Stimulated activated memory B cell treated with anti-CD40 and anti-IgM and Interleukin-4, amounts not matched to agents 10 μg/mL and 1 μg/mL and 100 μg/mL, for 72 hours (primary cell): ENCODE measurements at regions not wholly inside any gene's neighbourhood (a gene's known extent, or its start where the extent isn't known, plus 50 kb on each side); places are given as distances from the start of the nearest gene placed in this dataset.

Source experiments
- ATAC-seq: fragments of 150-1000 bp; cut with Tn5 transposase; 2 replicates; pipeline ENCODE4 v1.10.0; 2021
- H3K27ac Mint-ChIP-seq: one replicate; pipeline ENCODE4 v1.8.0; 2022; ENCODE audit warnings: mild to moderate bottlenecking, mixed read lengths
- H3K27me3 Mint-ChIP-seq: one replicate; pipeline ENCODE4 v1.8.0; 2022; ENCODE audit warnings: mixed read lengths
- H3K36me3 Mint-ChIP-seq: one replicate; pipeline ENCODE4 v1.8.0; 2022; ENCODE audit warnings: mixed read lengths
- H3K4me1 Mint-ChIP-seq: one replicate; pipeline ENCODE4 v1.8.0; 2022; ENCODE audit warnings: mixed read lengths
- H3K4me3 Mint-ChIP-seq: one replicate; pipeline ENCODE4 v1.8.0; 2022; ENCODE audit warnings: mild to moderate bottlenecking, moderate library complexity, mixed read lengths
- H3K9me3 Mint-ChIP-seq: one replicate; pipeline ENCODE4 v1.8.0; 2022; ENCODE audit warnings: mixed read lengths

DNA sequence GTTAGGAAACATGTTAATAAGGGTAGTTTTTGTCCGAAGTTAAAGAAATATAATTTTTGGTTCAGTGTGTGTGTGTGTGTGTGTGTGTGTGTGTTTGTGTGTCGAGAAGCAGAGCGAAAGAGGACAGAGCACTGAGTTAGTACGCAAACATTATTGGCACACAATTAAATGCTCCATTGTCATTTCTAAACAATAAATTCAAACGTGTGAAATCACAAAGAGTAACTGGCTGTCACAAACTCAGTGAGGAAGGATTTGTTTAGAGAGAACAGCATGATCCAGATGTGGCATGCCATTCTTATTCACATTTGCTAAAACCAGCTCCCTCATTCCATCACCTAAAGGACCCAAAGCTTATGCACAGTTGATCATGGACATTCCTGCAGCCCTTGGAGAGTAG is 970.8 kb downstream of the DTWD2 start:
- Mint-ChIP-seq H3K27me3 (no peaks in the 10 kb centered on the region), H3K27ac (no peak overlapping the region), H3K36me3 (no peaks in the 10 kb centered on the region), H3K4me3 (no peak overlapping the region), H3K9me3 (no peaks in the 10 kb centered on the region), H3K4me1 (no peaks in the 10 kb centered on the region)
- no peak for ATAC-seq

DNA sequence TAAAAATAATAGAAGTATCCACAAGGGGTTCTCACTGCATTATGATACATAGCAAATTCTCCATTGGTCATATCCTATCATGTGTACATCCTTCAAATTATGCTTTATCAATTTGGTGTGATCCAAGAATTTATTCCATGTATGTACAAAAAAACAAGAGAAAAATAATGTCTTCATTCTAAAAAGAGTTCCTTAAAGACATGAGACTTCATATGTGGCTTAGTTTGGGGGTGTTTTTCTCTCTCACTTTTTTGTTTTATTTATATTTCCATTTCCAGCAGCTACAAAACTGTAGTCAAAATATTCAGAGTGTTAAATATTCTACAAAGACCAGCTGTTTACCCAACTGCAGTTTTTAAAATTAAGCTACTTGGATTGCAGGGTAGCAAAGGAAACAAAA is 972.0 kb downstream of the DTWD2 start:
- Mint-ChIP-seq H3K27me3 (no peaks in the 10 kb centered on the region), H3K4me3 (no peak overlapping the region), H3K9me3 (no peaks in the 10 kb centered on the region), H3K4me1 (no peaks in the 10 kb centered on the region), H3K36me3 (no peaks in the 10 kb centered on the region), H3K27ac (no peak overlapping the region)
- no peak for ATAC-seq

DNA sequence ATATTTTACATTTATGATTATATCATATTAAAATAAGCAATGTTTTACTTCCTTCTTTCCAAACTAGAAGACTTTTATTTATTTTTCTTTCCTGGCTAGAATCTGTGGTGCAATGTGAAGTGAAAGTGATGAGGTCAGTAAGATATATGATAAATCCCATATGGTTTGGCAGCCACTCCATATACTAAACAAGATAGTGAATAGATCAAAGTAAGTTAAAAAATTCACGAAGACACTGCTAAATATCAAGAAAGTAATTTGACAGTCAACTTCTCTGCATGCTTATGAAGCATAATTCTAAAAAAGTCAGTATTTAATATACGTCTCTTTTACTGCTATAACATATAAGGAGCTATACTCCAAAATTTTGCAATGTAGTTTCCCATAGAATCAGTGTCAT is 972.8 kb downstream of the DTWD2 start:
- H3K36me3 Mint-ChIP-seq, result no peaks in the 10 kb centered on the region
- H3K27ac Mint-ChIP-seq, result no peak overlapping the region
- H3K9me3 Mint-ChIP-seq, result no peaks in the 10 kb centered on the region
- no peaks in the 10 kb centered on the region for H3K4me1 Mint-ChIP-seq
- H3K27me3 Mint-ChIP-seq, result no peaks in the 10 kb centered on the region
- no peak for ATAC-seq
- H3K4me3 Mint-ChIP-seq, result no peak overlapping the region

DNA sequence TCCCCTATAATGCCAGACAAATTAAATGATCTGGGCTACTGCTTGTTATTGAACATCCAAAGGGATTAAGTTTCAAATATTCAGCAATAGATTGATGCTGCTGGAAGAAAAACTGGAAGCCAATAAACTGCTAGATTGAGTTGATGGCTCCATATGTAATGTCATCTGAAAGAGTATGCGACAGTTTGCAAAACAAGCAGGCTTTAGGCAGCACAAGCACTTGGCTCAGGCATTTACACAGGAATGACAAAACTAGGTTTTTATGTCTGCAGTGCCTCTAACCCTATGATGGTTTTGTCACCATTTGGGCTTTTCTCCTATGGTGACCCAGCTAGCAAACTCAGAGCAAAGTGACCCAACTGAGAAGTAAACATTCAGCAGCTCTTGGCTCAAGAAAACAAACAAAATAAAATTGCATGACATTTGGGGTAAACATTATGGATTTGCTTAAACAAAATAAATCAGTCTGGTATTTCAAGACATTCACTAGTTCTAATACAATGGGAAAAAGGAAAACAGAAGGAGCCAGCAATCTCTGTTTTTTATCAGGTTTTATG is 978.5 kb downstream of the DTWD2 start:
- Mint-ChIP-seq H3K27me3 (no peaks in the 10 kb centered on the region), H3K4me3 (no peak overlapping the region), H3K36me3 (no peaks in the 10 kb centered on the region), H3K27ac (no peak overlapping the region), H3K4me1 (no peaks in the 10 kb centered on the region), H3K9me3 (peaks cover 2% of the 10 kb centered on the region)
- ATAC-seq, result no peak

DNA sequence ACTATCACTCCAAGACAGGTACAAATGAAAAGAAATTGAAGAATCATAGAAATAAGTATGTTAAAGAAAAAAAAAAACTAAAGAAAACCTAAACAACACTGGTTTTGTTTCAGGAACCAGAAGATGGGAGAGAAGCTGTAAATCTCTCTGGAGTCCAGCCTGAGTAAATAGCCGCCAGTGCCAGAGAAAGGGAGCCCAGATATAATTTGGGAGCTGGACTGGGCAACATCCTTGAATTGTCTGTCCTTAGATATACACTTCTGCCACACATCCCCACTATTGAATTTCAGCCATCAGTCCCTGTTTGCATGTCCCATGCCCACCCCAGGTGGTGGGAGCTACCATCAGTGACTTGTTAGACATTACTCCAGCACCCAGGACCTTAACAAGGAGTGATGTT is 979.6 kb downstream of the DTWD2 start:
- Mint-ChIP-seq H3K27me3 (no peaks in the 10 kb centered on the region), H3K27ac (no peak overlapping the region), H3K36me3 (no peaks in the 10 kb centered on the region), H3K4me1 (no peaks in the 10 kb centered on the region), H3K9me3 (peaks cover 2% of the 10 kb centered on the region), H3K4me3 (no peak overlapping the region)
- ATAC-seq, result no peak

DNA sequence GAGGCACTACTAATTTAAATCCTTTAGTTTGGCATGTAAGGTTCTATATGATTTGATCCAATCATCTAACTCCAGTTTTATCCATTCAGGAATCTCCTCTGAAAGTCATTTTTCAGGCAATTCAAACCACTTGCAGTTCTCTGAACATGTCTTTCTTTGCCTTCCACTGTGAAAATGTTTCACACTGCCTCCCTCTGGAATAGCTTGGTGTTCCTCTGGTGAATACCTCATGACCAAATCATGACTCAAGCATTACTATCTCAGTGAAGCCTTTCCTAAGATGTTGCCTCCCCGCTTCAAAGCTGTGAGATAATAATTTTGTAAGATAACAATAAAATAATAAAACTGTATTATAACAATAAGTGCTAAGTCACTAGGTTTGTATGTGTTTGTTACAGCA is 981.1 kb downstream of the DTWD2 start:
- no peaks in the 10 kb centered on the region for H3K27me3 Mint-ChIP-seq
- no peaks in the 10 kb centered on the region for H3K36me3 Mint-ChIP-seq
- ATAC-seq, result no peak
- H3K27ac Mint-ChIP-seq, result no peak overlapping the region
- H3K9me3 Mint-ChIP-seq, result peaks cover 5% of the 10 kb centered on the region
- no peak overlapping the region for H3K4me3 Mint-ChIP-seq
- no peaks in the 10 kb centered on the region for H3K4me1 Mint-ChIP-seq

DNA sequence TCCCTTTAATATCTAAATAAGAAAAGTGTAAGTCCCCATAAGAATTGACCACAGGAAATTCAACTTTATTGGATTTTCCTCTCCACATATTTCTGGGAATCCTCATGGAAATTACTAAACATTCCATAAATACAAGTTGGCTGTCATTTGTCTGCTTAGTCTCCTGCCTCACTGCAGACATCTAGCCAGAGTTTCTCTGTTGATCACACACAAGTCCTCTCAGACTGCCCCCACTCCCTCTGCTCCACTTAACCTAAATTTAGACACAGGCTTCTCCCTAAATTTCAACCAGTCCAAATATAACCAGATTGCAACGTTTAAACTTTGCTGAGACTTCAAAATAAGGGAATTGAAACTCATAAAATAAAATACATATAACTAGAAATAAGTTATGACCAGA is 982.1 kb downstream of the DTWD2 start:
- ATAC-seq, result no peak
- H3K4me3 Mint-ChIP-seq, result no peak overlapping the region
- H3K4me1 Mint-ChIP-seq, result no peaks in the 10 kb centered on the region
- H3K9me3 Mint-ChIP-seq, result peaks cover 5% of the 10 kb centered on the region
- H3K36me3 Mint-ChIP-seq, result no peaks in the 10 kb centered on the region
- H3K27ac Mint-ChIP-seq, result no peak overlapping the region
- no peaks in the 10 kb centered on the region for H3K27me3 Mint-ChIP-seq

DNA sequence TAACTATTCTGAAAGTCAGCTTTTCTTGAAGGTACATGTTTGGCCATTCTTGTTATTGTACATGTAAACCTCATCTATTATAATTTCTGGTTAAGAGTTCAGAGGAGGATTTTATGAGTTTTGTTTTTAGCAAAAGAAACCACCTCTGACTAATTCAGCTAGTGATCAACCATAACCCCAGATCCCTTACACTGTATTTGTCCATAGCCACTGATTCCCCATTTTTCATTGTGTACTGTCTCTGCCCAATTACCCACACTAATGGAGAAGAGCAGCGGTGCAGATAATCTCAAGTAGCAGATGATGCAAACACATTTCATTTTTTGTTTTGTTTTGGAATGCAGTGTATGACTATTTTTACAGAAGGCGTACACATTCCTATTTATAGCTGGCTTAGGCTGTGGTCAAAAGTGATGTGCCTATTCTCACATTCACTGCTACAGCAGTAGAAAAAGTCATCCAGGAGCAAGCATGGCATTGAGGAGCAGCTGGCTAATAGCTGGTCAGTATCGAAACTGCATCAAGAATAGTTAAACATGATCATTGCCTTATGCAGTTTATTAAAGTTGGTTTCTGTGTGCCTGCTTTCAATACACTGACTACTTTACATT is 988.3 kb downstream of the DTWD2 start:
- H3K36me3 Mint-ChIP-seq, result no peaks in the 10 kb centered on the region
- H3K27me3 Mint-ChIP-seq, result no peaks in the 10 kb centered on the region
- H3K4me3 Mint-ChIP-seq, result no peak overlapping the region
- H3K4me1 Mint-ChIP-seq, result no peaks in the 10 kb centered on the region
- peaks cover 4% of the 10 kb centered on the region for H3K9me3 Mint-ChIP-seq
- no peak overlapping the region for H3K27ac Mint-ChIP-seq
- ATAC-seq, result no peak

DNA sequence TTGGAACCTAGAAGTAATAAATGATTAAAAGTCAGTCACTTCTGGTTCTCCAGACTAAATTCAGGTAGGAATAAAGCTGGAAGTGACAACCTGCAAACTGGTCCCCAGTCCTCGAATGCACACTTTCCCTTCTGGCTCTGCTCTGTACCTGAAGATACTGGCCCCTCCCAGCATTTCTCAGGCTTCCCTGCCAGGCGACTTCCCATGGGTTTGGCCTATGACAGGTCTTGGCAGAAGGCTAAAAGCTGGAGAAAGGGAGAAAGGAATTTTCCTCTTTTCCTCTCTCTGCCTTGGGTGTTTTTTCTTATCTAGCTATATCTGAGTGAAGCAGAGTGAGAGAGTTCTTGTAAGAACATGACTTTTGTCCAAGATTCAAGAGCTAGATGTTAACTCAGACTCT is 1005.7 kb downstream of the DTWD2 start:
- no peaks in the 10 kb centered on the region for H3K9me3 Mint-ChIP-seq
- H3K27ac Mint-ChIP-seq, result no peak overlapping the region
- no peaks in the 10 kb centered on the region for H3K4me1 Mint-ChIP-seq
- no peaks in the 10 kb centered on the region for H3K36me3 Mint-ChIP-seq
- no peaks in the 10 kb centered on the region for H3K27me3 Mint-ChIP-seq
- no peak overlapping the region for H3K4me3 Mint-ChIP-seq
- peak; percentile 43 for ATAC-seq

DNA sequence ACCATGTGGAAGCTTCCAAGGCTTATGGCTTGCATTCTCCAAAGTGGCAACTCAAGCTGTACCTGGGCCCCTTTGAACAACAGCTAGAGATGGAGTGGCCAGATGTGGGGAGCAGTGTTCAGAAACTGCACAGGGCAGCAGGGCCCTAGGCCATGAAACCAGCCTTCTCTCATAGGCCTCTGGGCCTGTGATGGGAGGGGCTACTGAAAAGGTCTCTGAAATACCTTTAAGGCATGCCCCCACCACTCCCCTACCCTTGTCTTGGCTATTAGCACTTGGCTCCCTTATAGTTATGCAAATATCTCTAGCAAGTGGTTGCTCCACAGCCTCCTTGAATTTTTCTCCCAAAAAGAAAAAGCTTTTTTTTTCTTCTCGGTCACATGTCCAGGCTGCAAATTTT is 1014.6 kb downstream of the DTWD2 start:
- H3K36me3 Mint-ChIP-seq, result no peaks in the 10 kb centered on the region
- H3K4me1 Mint-ChIP-seq, result no peaks in the 10 kb centered on the region
- no peaks in the 10 kb centered on the region for H3K27me3 Mint-ChIP-seq
- no peaks in the 10 kb centered on the region for H3K9me3 Mint-ChIP-seq
- peak; percentile 34 for ATAC-seq
- no peak overlapping the region for H3K27ac Mint-ChIP-seq
- no peak overlapping the region for H3K4me3 Mint-ChIP-seq

DNA sequence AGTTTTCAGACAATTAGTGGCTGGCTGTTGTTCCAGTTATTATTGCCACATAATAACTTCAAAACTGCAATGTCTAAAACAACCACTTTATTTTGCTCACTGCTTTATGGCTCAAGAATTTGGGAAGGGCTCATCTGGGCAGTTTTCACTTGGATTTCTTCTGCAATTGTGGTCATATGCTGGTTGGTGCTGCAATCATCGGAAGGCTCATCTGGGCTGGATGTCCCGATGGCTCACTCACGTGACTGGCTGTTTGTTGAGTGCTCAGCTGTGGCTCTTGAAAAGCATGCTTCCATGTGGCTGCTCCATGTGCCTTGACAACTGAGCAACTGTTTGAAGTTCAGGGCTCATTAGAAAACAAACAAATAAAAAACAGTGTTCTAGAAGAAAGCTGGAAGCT is 1032.5 kb downstream of the DTWD2 start:
- H3K27ac Mint-ChIP-seq, result no peak overlapping the region
- H3K4me3 Mint-ChIP-seq, result no peak overlapping the region
- no peaks in the 10 kb centered on the region for H3K27me3 Mint-ChIP-seq
- no peaks in the 10 kb centered on the region for H3K9me3 Mint-ChIP-seq
- no peak for ATAC-seq
- H3K36me3 Mint-ChIP-seq, result no peaks in the 10 kb centered on the region
- no peaks in the 10 kb centered on the region for H3K4me1 Mint-ChIP-seq

DNA sequence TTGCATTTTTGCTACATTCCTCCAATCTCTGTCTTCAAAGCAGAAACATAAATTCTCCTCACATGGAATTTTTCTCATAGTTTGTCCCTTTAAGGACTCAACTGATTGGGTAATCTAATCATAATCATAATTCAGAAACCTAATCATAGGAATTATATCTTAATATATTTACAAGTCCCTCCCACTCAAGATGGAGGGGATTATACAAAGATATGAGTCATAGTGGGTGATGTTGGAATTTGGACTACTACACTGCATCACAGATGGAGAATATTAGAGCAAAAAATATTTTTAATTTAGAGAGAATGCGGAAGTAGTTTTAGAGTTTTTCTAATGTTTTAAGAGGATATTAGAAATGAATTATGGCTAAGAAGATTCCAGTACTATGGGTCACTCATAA is 1034.0 kb downstream of the DTWD2 start:
- no peak overlapping the region for H3K27ac Mint-ChIP-seq

DNA sequence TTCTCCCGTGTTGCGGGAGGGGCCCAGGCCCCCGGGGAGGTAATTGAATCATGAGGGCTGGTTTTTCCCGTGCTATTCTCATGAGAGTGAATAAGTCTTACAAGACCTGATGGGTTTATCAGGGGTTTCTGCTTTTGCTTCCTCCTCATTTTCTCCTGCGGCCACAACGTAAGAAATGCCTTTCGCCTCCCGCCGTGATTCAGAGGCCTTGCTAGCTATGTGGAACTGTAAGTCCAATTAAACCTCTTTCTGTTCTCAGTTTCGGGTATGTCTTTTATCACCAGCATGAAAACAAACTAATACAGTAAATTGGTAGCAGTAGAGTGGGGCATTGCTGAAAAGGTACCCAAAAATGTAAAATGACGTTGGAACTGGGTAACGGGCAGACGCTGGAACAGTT is 1035.1 kb downstream of the DTWD2 start:
- no peak overlapping the region for H3K4me3 Mint-ChIP-seq
- ATAC-seq, result no peak
- no peaks in the 10 kb centered on the region for H3K4me1 Mint-ChIP-seq
- no peaks in the 10 kb centered on the region for H3K36me3 Mint-ChIP-seq
- H3K9me3 Mint-ChIP-seq, result peaks cover 7% of the 10 kb centered on the region
- no peaks in the 10 kb centered on the region for H3K27me3 Mint-ChIP-seq
- no peak overlapping the region for H3K27ac Mint-ChIP-seq

More for the DNA sequence above, 1034.0 kb downstream of the DTWD2 start:
- Mint-ChIP-seq H3K4me3 (no peak overlapping the region), H3K4me1 (no peaks in the 10 kb centered on the region), H3K9me3 (peaks cover 6% of the 10 kb centered on the region), H3K27me3 (no peaks in the 10 kb centered on the region), H3K36me3 (no peaks in the 10 kb centered on the region)
- ATAC-seq, result no peak

DNA sequence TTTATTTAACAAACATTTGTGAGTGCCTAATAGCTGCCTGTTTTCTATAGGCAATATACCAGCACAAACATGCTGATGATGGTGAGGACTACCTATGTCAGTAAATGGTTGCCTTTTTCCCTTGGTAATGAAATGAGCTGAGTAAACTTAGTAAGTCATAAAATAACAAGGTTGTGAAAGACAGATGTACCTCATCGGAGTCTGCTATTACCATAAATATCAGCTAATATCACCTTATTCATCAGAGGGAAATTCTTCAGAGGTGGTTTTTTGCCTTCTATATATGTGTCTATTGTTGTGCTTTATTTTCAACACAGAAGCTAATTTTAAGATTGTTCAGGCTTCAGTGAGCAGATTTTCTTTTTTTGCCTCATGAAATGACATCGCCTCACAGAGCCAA is 1040.5 kb downstream of the DTWD2 start:
- no peaks in the 10 kb centered on the region for H3K4me1 Mint-ChIP-seq
- no peak overlapping the region for H3K4me3 Mint-ChIP-seq
- no peak overlapping the region for H3K27ac Mint-ChIP-seq
- no peaks in the 10 kb centered on the region for H3K27me3 Mint-ChIP-seq
- no peak for ATAC-seq
- H3K36me3 Mint-ChIP-seq, result no peaks in the 10 kb centered on the region
- peaks cover 7% of the 10 kb centered on the region for H3K9me3 Mint-ChIP-seq

DNA sequence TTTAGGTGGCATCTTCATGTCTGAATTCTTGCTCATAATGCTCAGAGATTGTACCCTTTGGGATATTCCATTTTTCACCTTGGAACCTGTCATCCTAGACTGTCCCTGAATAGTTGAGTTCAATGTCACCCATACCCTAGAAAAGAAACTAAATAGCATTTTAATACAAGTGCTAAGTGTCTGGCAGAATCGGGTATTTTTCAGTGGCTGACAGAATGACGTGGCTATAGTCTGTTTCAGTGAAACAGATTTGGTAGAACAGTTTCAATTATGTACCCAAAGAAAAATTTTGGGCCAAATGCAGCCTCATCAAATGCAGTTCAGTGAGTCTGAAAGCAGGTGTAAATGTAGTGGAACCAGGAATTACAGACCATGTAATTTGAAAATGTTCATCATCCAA is 1041.2 kb downstream of the DTWD2 start:
- Mint-ChIP-seq H3K36me3 (no peaks in the 10 kb centered on the region), H3K4me3 (no peak overlapping the region)
- no peak for ATAC-seq

DNA sequence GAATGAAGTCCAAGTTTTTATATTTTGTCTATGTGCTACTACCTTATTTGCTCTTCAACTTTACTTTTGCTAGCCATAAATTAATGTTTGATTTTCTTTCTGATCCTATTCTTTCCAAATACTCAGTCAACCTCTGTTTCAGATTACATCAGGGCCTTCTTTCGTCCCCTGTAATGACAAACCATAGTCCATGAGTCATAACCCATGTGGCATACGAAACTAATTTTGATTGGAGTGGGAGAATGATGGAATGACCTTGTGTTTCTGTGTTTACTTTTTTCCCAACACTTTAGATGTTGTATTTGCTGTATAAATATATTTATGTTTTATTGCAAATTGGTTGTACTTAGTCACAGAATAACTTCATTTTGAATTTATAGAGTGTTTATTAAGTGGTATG is 1043.1 kb downstream of the DTWD2 start:
- Mint-ChIP-seq H3K9me3 (peaks cover 10% of the 10 kb centered on the region), H3K27ac (no peak overlapping the region), H3K4me3 (no peak overlapping the region), H3K36me3 (no peaks in the 10 kb centered on the region), H3K4me1 (no peaks in the 10 kb centered on the region), H3K27me3 (no peaks in the 10 kb centered on the region)
- no peak for ATAC-seq

More for the DNA sequence above, 1041.2 kb downstream of the DTWD2 start:
- no peaks in the 10 kb centered on the region for H3K4me1 Mint-ChIP-seq
- H3K9me3 Mint-ChIP-seq, result peaks cover 7% of the 10 kb centered on the region
- no peaks in the 10 kb centered on the region for H3K27me3 Mint-ChIP-seq
- H3K27ac Mint-ChIP-seq, result no peak overlapping the region

DNA sequence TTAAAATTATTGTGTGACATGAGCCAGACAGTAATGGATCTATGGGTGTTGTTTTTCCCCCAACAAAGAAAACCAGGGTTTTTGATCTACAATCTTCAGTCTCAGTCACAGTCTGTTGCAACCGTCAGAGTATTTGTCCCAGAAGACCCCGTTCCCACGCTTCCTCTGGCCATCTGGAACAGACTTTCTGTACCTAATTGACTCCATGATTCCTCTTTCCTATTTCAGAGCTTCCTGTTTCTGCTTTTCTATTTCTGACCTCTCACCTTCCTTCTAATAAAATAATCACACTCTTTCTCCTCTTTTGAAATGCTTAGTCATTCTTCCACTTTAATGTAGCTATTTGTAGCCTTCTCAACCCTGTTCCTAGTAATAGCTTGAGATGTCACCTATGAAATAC is 1044.8 kb downstream of the DTWD2 start:
- no peaks in the 10 kb centered on the region for H3K4me1 Mint-ChIP-seq
- no peaks in the 10 kb centered on the region for H3K36me3 Mint-ChIP-seq
- peaks cover 3% of the 10 kb centered on the region for H3K9me3 Mint-ChIP-seq
- H3K27ac Mint-ChIP-seq, result no peak overlapping the region
- H3K4me3 Mint-ChIP-seq, result no peak overlapping the region
- no peak for ATAC-seq
- no peaks in the 10 kb centered on the region for H3K27me3 Mint-ChIP-seq
